Endothelial cell of umbilical vein (primary cell): ENCODE measurements at regions not wholly inside any gene's neighbourhood (a gene's known extent, or its start where the extent isn't known, plus 50 kb on each side); places are given as distances from the start of the nearest gene placed in this dataset.
A peak's percentile ranks its signal among the peaks of the same experiment; 100 is the strongest.

Experiments
- BruUV-seq: library from RNA; stranded (reverse); fragments of 400-500 nt; replicated peaks from 2 replicates; lab custom pipeline; 2021; lab: Mats Ljungman, UMichigan
- CTCF ChIA-PET: fragments of 300-600, 350-600 bp; sonication (Branson Sonifier 250); formaldehyde crosslinking; loops from one replicate; lab custom pipeline; 2021; ENCODE audit warnings: antibody characterized with exemption, inconsistent platforms; lab: Charles Lee
- POLR2A ChIA-PET: fragments of 300-600, 350-600 bp; sonication (Branson Sonifier 250); formaldehyde crosslinking; loops from one replicate; lab custom pipeline; 2021; ENCODE audit warnings: antibody characterized with exemption, inconsistent platforms; lab: Charles Lee
- DNase-seq: peaks from one replicate; pipeline ENCODE4 v3.0.0-alpha.2; 2011; ENCODE audit warnings: low read depth, low spot score
- FAIRE-seq: peaks from 2 replicates; lab custom pipeline; 2011; peaks lifted over from hg19 to GRCh38; lab: Jason Lieb, UNC
- H2AFZ ChIP-seq: 2 replicates; pipeline ENCODE4 v1.6.0; 2012; ENCODE audit warnings: low read depth, low read length, control low read depth, inconsistent platforms
- H3K27ac ChIP-seq: 2 replicates; pipeline ENCODE4 v1.5.1; 2011; ENCODE audit warnings: low read depth, mild to moderate bottlenecking, control low read depth, low read length, moderate library complexity; ENCODE audit not compliant: insufficient read depth
- H3K27me3 ChIP-seq, 2 experiments: 2 replicates each; pipeline versions ENCODE4 v1.6.0 to v1.6.1; 2011; ENCODE audit warnings: low read length in 2 of 2, mixed read lengths in 1 of 2; ENCODE audit not compliant: control insufficient read depth in 2 of 2, insufficient read depth in 2 of 2
- H3K36me3 ChIP-seq, 2 experiments: 2 replicates in 1 of 2; 3 replicates in 1 of 2; pipeline ENCODE4 v1.5.1; 2011; ENCODE audit warnings: low read length in 2 of 2, mild to moderate bottlenecking in 1 of 2, moderate library complexity in 1 of 2; ENCODE audit not compliant: control insufficient read depth in 2 of 2, insufficient read depth in 2 of 2; ENCODE audit errors: extremely low read depth in 1 of 2
- H3K4me1 ChIP-seq: 3 replicates; pipeline ENCODE4 v1.5.1; 2011; ENCODE audit warnings: mild to moderate bottlenecking, low read length; ENCODE audit not compliant: control insufficient read depth, insufficient read depth; ENCODE audit errors: extremely low read depth
- H3K4me2 ChIP-seq: 2 replicates; pipeline ENCODE4 v1.6.1; 2011; ENCODE audit warnings: low read length, control low read depth, mixed read lengths; ENCODE audit not compliant: insufficient read depth
- H3K4me3 ChIP-seq, 3 experiments: fragments of 200-600 bp in 1 of 3; sonication (generic), shearing (Covaris generic) in 1 of 3; replicated peaks in 1 of 3; 2 replicates each; pipeline ENCODE4 v1.5.1; 2011 to 2016; ENCODE audit warnings: control low read depth in 3 of 3, low read length in 3 of 3, mild to moderate bottlenecking in 2 of 3, inconsistent platforms in 1 of 3, low read depth in 1 of 3, moderate library complexity in 1 of 3; ENCODE audit not compliant: insufficient read depth in 1 of 3
- H3K79me2 ChIP-seq: 2 replicates; pipeline ENCODE4 v1.6.0; 2012; ENCODE audit warnings: low read length, inconsistent platforms; ENCODE audit not compliant: control insufficient read depth, insufficient read depth
- H3K9ac ChIP-seq: replicated peaks from 2 replicates; pipeline ENCODE3; 2011; ENCODE audit warnings: low read length, control low read depth; ENCODE audit not compliant: insufficient read depth; ENCODE audit errors: extremely low read depth
- H3K9me1 ChIP-seq: replicated peaks from 3 replicates; pipeline ENCODE4 v1.6.0; 2011; ENCODE audit warnings: mild to moderate bottlenecking, low read length; ENCODE audit not compliant: control insufficient read depth, insufficient read depth; ENCODE audit errors: extremely low read depth
- H3K9me3 ChIP-seq: replicated peaks from 2 replicates; pipeline ENCODE4 v1.5.1; 2012; ENCODE audit warnings: low read length, inconsistent platforms; ENCODE audit not compliant: control insufficient read depth, insufficient read depth
- H4K20me1 ChIP-seq: replicated peaks from 2 replicates; pipeline ENCODE3; 2011; ENCODE audit warnings: mild to moderate bottlenecking, low read length; ENCODE audit not compliant: control insufficient read depth, insufficient read depth; ENCODE audit errors: extremely low read depth
- EZH2 ChIP-seq: IDR thresholded peaks from 2 replicates; pipeline ENCODE4 v1.6.1; 2012; ENCODE audit warnings: borderline replicate concordance, low read depth, mild to moderate bottlenecking, moderate library complexity, low read length, inconsistent platforms; ENCODE audit not compliant: severe bottlenecking
- FOS ChIP-seq: IDR thresholded peaks from 2 replicates; pipeline ENCODE4 v1.6.1; 2011; ENCODE audit warnings: mild to moderate bottlenecking, low read length, moderate library complexity, borderline replicate concordance; ENCODE audit not compliant: insufficient read depth
- GATA2 ChIP-seq: IDR thresholded peaks from 2 replicates; pipeline ENCODE4 v1.7.0; 2011; ENCODE audit warnings: low read depth, mild to moderate bottlenecking, moderate library complexity, mixed read lengths, low read length; ENCODE audit not compliant: insufficient read length, insufficient read depth
- JUN ChIP-seq: IDR thresholded peaks from 2 replicates; pipeline ENCODE4 v1.6.1; 2011; ENCODE audit warnings: borderline replicate concordance, low read depth; ENCODE audit not compliant: insufficient read length, insufficient read depth
- MYC ChIP-seq: IDR thresholded peaks from one replicate; pipeline ENCODE4 v1.6.1; 2011; ENCODE audit warnings: mild to moderate bottlenecking, low read depth, low read length
- POLR2A ChIP-seq: IDR thresholded peaks from 2 replicates; pipeline ENCODE4 v1.6.1; 2012; ENCODE audit warnings: low read depth, mild to moderate bottlenecking, control low read depth, low read length
- POLR2AphosphoS5 ChIP-seq: IDR thresholded peaks from 2 replicates; pipeline ENCODE4 v1.6.1; 2012; ENCODE audit warnings: low read depth, mild to moderate bottlenecking, control low read depth, low read length, moderate library complexity; ENCODE audit not compliant: insufficient read depth
- dilution Hi-C: fragments of 300-500 bp; cut with MboI; formaldehyde crosslinking; loops from one replicate; pipeline ENCODE4 v1.15.0; 2019; ENCODE audit warnings: low sequenced_read_pairs; ENCODE audit not compliant: extremely low pct_ligation_motif_present
- intact Hi-C: fragments of 100-400 bp; cut with micrococcal nuclease; formaldehyde crosslinking; loops from one replicate; pipeline ENCODE4 v1.10.0; 2022
- TF ChIP-seq, protein P1 (sequence below): IDR thresholded peaks from 2 replicates; pipeline ENCODE4 v1.6.1; 2011; ENCODE audit not compliant: insufficient read depth, insufficient read length
- TF ChIP-seq, protein P2 (sequence below), 2 donors: IDR thresholded peaks; 1 replicate in 1 of 2; 2 replicates in 1 of 2; pipeline ENCODE4 v1.5.1; 2011; ENCODE audit warnings: low read length in 2 of 2, mild to moderate bottlenecking in 2 of 2, moderate library complexity in 2 of 2, control low read depth in 1 of 2, inconsistent platforms in 1 of 2, low read depth in 1 of 2; ENCODE audit not compliant: insufficient read depth in 1 of 2; ENCODE audit errors: extremely low read depth in 1 of 2

DNA sequence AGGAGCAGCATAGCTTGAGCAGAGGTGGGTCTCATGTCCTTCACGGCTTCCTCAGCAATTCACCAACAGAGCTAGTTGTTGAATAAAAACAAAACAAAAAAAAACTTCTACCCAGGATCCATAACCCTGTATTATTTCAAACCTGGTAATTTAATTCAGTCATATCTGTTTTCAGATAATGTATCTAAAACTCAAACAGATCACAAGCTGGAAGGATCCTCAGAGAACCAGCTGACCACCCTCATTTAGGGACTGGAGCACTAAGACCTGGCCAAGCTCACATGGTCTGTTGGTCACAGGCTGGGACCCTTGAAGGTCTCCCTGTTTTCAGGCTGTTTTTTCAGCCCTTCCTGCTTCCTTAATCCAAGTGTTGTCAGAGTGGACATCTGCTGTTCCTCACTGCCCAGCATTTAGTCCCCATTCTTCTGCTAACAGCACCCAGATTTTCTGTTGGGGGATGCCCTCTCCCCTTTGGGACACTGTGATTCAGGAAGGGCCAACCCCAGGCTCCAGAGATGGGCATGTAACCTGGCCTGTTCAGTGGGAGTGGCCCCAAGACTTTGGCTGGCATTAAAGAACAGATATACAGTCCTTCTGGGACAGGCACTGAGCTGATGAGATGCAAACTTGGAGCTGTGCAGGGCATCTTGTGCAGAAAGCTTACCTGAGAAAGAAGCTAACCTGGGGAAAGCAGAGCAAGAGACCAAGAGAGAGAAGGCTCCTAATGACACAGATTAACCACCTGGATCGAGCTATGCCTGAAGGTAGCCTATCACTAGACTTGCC is 78.8 kb upstream of the SPATA12 start:
- no peaks in the 10 kb centered on the region for H3K9me3 ChIP-seq
- no peak for TF ChIP-seq EZH2
- no peak for TF ChIP-seq FOS
- no peak for TF ChIP-seq JUN
- no peak for TF ChIP-seq POLR2A
- TF ChIP-seq, protein P1, sequence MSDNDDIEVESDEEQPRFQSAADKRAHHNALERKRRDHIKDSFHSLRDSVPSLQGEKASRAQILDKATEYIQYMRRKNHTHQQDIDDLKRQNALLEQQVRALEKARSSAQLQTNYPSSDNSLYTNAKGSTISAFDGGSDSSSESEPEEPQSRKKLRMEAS: no peak
- TF ChIP-seq, protein P2, sequence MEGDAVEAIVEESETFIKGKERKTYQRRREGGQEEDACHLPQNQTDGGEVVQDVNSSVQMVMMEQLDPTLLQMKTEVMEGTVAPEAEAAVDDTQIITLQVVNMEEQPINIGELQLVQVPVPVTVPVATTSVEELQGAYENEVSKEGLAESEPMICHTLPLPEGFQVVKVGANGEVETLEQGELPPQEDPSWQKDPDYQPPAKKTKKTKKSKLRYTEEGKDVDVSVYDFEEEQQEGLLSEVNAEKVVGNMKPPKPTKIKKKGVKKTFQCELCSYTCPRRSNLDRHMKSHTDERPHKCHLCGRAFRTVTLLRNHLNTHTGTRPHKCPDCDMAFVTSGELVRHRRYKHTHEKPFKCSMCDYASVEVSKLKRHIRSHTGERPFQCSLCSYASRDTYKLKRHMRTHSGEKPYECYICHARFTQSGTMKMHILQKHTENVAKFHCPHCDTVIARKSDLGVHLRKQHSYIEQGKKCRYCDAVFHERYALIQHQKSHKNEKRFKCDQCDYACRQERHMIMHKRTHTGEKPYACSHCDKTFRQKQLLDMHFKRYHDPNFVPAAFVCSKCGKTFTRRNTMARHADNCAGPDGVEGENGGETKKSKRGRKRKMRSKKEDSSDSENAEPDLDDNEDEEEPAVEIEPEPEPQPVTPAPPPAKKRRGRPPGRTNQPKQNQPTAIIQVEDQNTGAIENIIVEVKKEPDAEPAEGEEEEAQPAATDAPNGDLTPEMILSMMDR (IDR thresholded peaks at IDR 0.05; ENCODE audit: extremely low read depth in 1 of 2, insufficient read depth in 1 of 2, low read depth in 1 of 2, low read length in 2 of 2): no peak
- TF ChIP-seq MYC: no peak
- TF ChIP-seq POLR2AphosphoS5: no peak
- no peak for TF ChIP-seq GATA2
- no TSS peak for BruUV-seq
- H3K27ac ChIP-seq: peak overlapping the region; percentile 65
- no peak overlapping the region for H3K4me3 ChIP-seq
- H3K9me1 ChIP-seq: no peaks in the 10 kb centered on the region
- H2AFZ ChIP-seq: peak overlapping the region; percentile 5
- no peaks in the 10 kb centered on the region for H3K79me2 ChIP-seq
- H3K4me1 ChIP-seq: peaks cover 21% of the 10 kb centered on the region
- dilution Hi-C loops: no loop called here
- peak; percentile 65 for FAIRE-seq
- H3K27me3 ChIP-seq: no peaks in the 10 kb centered on the region
- H4K20me1 ChIP-seq: no peaks in the 10 kb centered on the region
- no peaks in the 10 kb centered on the region for H3K36me3 ChIP-seq
- POLR2A ChIA-PET: no interaction called here
- intact Hi-C loops: loop anchor here (1.0 kb wide), 1 partner anchor 57 kb away; no protein-coding TSS in a partner anchor
- peak overlapping the region; percentile 23 for H3K4me2 ChIP-seq
- no peak overlapping the region for H3K9ac ChIP-seq
- CTCF ChIA-PET: interaction anchor here (1.0 to 2.3 kb wide), 9 partner anchors 7 to 279 kb away, joined by 3 to 14 read pairs (median 4); partner anchors contain the start of gene ARHGEF3
- DNase-seq: peak; percentile 61
